Panc1 (cell line): ENCODE measurements at regions not wholly inside any gene's neighbourhood (a gene's known extent, or its start where the extent isn't known, plus 50 kb on each side); places are given as distances from the start of the nearest gene placed in this dataset.

Experiments
- ATAC-seq: fragments of 200-7000 bp; cut with Tn5 transposase; 2 replicates; pipeline ENCODE4 v1.9.1; 2020; ENCODE audit warnings: mild to moderate bottlenecking, moderate library complexity
- BruUV-seq: library from RNA; stranded (reverse); fragments of 400-500 nt; replicated peaks from 2 replicates; lab custom pipeline; 2021; lab: Mats Ljungman, UMichigan
- CTCF ChIA-PET: fragments of 300-600 bp; sonication (Branson Sonifier 250); formaldehyde crosslinking; loops from one replicate; lab custom pipeline; 2022; ENCODE audit warnings: antibody characterized with exemption; lab: Charles Lee
- POLR2A ChIA-PET: fragments of 300-600 bp; sonication (Branson Sonifier 250); formaldehyde crosslinking; loops from one replicate; lab custom pipeline; 2022; ENCODE audit warnings: antibody characterized with exemption; lab: Charles Lee
- DNase-seq: peaks from one replicate; pipeline ENCODE4 v3.0.0-alpha.2; 2010; ENCODE audit warnings: low read depth, low spot score
- H3K27ac ChIP-seq: 2 replicates; pipeline ENCODE4 v1.5.1; 2011; ENCODE audit warnings: mild to moderate bottlenecking, low read length, inconsistent platforms
- H3K27me3 ChIP-seq: fragments of 200-500 bp; sonication (Bioruptor generic); 2 replicates; pipeline ENCODE4 v1.6.0; 2014; ENCODE audit warnings: low read length, inconsistent platforms; ENCODE audit not compliant: control insufficient read depth, insufficient read depth
- H3K36me3 ChIP-seq: fragments of 200-500 bp; sonication (Bioruptor generic); 2 replicates; pipeline ENCODE4 v1.5.1; 2014; ENCODE audit warnings: inconsistent platforms, mild to moderate bottlenecking, low read length, moderate library complexity; ENCODE audit not compliant: control insufficient read depth, insufficient read depth
- H3K4me1 ChIP-seq: 2 replicates; pipeline ENCODE4 v1.5.1; 2011; ENCODE audit warnings: inconsistent platforms, mild to moderate bottlenecking, low read length, moderate library complexity; ENCODE audit not compliant: control insufficient read depth, insufficient read depth
- H3K4me3 ChIP-seq, 2 experiments: 2 replicates each; pipeline ENCODE4 v1.5.1; 2011 to 2012; ENCODE audit warnings: low read depth in 2 of 2, low read length in 2 of 2, mild to moderate bottlenecking in 2 of 2, inconsistent platforms in 1 of 2, moderate library complexity in 1 of 2
- H3K9me3 ChIP-seq: fragments of 200-500 bp; sonication (Bioruptor generic); 2 replicates; pipeline ENCODE4 v1.5.1; 2014; ENCODE audit warnings: low read depth, mild to moderate bottlenecking, inconsistent platforms, low read length, moderate library complexity; ENCODE audit not compliant: control insufficient read depth, insufficient read depth
- CTCF ChIP-seq: fragments of 450-650 bp; IDR thresholded peaks from 2 replicates; pipeline ENCODE4 v1.5.1; 2017; ENCODE audit warnings: mild to moderate bottlenecking
- POLR2AphosphoS5 ChIP-seq: IDR thresholded peaks from 2 replicates; pipeline ENCODE4 v1.6.1; 2012; ENCODE audit warnings: mild to moderate bottlenecking, low read depth, low read length, moderate library complexity
- REST ChIP-seq, 2 experiments: IDR thresholded peaks; 2 replicates each; pipeline ENCODE4 v1.6.1; 2011 to 2012; ENCODE audit warnings: low read depth in 2 of 2, control low read depth in 1 of 2, low read length in 1 of 2, mild to moderate bottlenecking in 1 of 2, moderate library complexity in 1 of 2; ENCODE audit not compliant: insufficient read depth in 1 of 2
- SIN3A ChIP-seq: IDR thresholded peaks from 2 replicates; pipeline ENCODE4 v1.6.1; 2012; ENCODE audit warnings: low read depth, mild to moderate bottlenecking, low read length, moderate library complexity, borderline replicate concordance; ENCODE audit not compliant: insufficient read depth
- TCF7L2 ChIP-seq: IDR thresholded peaks from 2 replicates; pipeline ENCODE4 v1.6.1; 2011; ENCODE audit warnings: mild to moderate bottlenecking, low read depth, low read length, inconsistent platforms
- in situ Hi-C: cut with HindIII; loops from 2 replicates; pipeline ENCODE4 v1.10.0; 2016; ENCODE audit warnings: low sequenced_read_pairs, low pct_unique_long_range_greater_than_20kb
- intact Hi-C: fragments of 100-400 bp; cut with micrococcal nuclease; formaldehyde crosslinking; loops from one replicate; pipeline ENCODE4 v1.10.0; 2022; ENCODE audit not compliant: unreplicated experiment

GRCh38 chr21:17081193-17081592 is 431.6 kb upstream of the CXADR start:
- no TSS peak for BruUV-seq
- CTCF ChIA-PET = no interaction called here
- H3K9me3 ChIP-seq = no peaks in the 10 kb centered on the region
- no peak overlapping the region for H3K27ac ChIP-seq
- in situ Hi-C loops (no loop called here), intact Hi-C loops (no loop called here)
- POLR2A ChIA-PET = no interaction called here
- H3K27me3 ChIP-seq = no peaks in the 10 kb centered on the region
- ATAC-seq = no peak
- no peaks in the 10 kb centered on the region for H3K4me1 ChIP-seq
- H3K36me3 ChIP-seq = no peaks in the 10 kb centered on the region
- DNase-seq = no peak
- no peak overlapping the region for H3K4me3 ChIP-seq
- no peak for TF ChIP-seq REST (IDR thresholded peaks at IDR 0.05; ENCODE audit: insufficient read depth in 1 of 2, low read depth in 2 of 2, low read length in 1 of 2)
- TF ChIP-seq POLR2AphosphoS5 = no peak
- TF ChIP-seq SIN3A = no peak
- TF ChIP-seq CTCF = no peak
- TF ChIP-seq TCF7L2 = no peak

GRCh38 chr21:17082843-17083483 is 429.9 kb upstream of the CXADR start:
- ATAC-seq (no peak), DNase-seq (no peak)
- no peak for TF ChIP-seq REST (IDR thresholded peaks at IDR 0.05; ENCODE audit: insufficient read depth in 1 of 2, low read depth in 2 of 2, low read length in 1 of 2)
- no peak for TF ChIP-seq CTCF
- no peak for TF ChIP-seq POLR2AphosphoS5
- no peak for TF ChIP-seq SIN3A
- no peak for TF ChIP-seq TCF7L2
- no peaks in the 10 kb centered on the region for H3K4me1 ChIP-seq
- no peaks in the 10 kb centered on the region for H3K27me3 ChIP-seq
- no peak overlapping the region for H3K27ac ChIP-seq
- POLR2A ChIA-PET = no interaction called here
- BruUV-seq = no TSS peak
- CTCF ChIA-PET = no interaction called here
- in situ Hi-C loops = no loop called here
- intact Hi-C loops = no loop called here
- no peaks in the 10 kb centered on the region for H3K36me3 ChIP-seq
- H3K4me3 ChIP-seq = no peak overlapping the region
- no peaks in the 10 kb centered on the region for H3K9me3 ChIP-seq
